Prostate gland (tissue), 2 donors: ENCODE measurements at regions not wholly inside any gene's neighbourhood (a gene's known extent, or its start where the extent isn't known, plus 50 kb on each side); places are given as distances from the start of the nearest gene placed in this dataset.

Experiments
- DNase-seq: peaks from one replicate; pipeline ENCODE4 v3.0.0-alpha.2; 2019; ENCODE audit warnings: low spot score
- H3K27ac ChIP-seq, 2 donors: fragments of 200-600 bp; sonication (generic); 2 replicates each; pipeline ENCODE4 v1.5.1; 2017 to 2019
- H3K27me3 ChIP-seq: fragments of 200-600 bp; sonication (generic); replicated peaks from 2 replicates; pipeline ENCODE4 v1.5.1; 2019; ENCODE audit not compliant: insufficient read depth
- H3K36me3 ChIP-seq, 2 donors: fragments of 200-600 bp; sonication (generic); 1 replicate in 1 of 2; 2 replicates in 1 of 2; pipeline versions ENCODE4 v1.5.1 to v1.8.1; 2017 to 2019
- H3K4me1 ChIP-seq: fragments of 200-600 bp; sonication (generic); replicated peaks from 2 replicates; pipeline ENCODE4 v1.5.1; 2019
- H3K4me3 ChIP-seq, 2 donors: fragments of 200-600 bp; sonication (generic); 2 replicates each; pipeline ENCODE4 v1.5.1; 2017 to 2019
- H3K9me3 ChIP-seq: fragments of 200-600 bp; sonication (generic); 2 replicates; pipeline ENCODE4 v1.5.1; 2017
- POLR2A ChIP-seq: fragments of 450-650 bp; IDR thresholded peaks from one replicate; pipeline ENCODE4 v1.6.1; 2016; ENCODE audit warnings: antibody characterized with exemption, mild to moderate bottlenecking
- POLR2AphosphoS5 ChIP-seq: sonication (generic); formaldehyde crosslinking; IDR thresholded peaks from one replicate; pipeline ENCODE4 v1.6.1; 2017; ENCODE audit warnings: antibody characterized with exemption
- WGBS: methylation state at CpG from one replicate; pipeline ENCODE4 v1.1.5; 2018; 5-methylcytosine and 5-hydroxymethylcytosine counted together
- intact Hi-C: fragments of 100-400 bp; cut with DNase I; formaldehyde crosslinking; loops from one replicate; pipeline ENCODE4 v1.14.2; 2022
- TF ChIP-seq, protein P1 (sequence below), 4 experiments: fragments of 200-600 bp in 2 of 4; fragments of 450-650 bp in 2 of 4; sonication (generic) in 2 of 4; IDR thresholded peaks; 1 replicate in 3 of 4; 2 replicates in 1 of 4; pipeline ENCODE4 v1.5.1; 2016 to 2019; ENCODE audit warnings: antibody characterized with exemption in 4 of 4, mild to moderate bottlenecking in 2 of 4, moderate library complexity in 2 of 4

DNA sequence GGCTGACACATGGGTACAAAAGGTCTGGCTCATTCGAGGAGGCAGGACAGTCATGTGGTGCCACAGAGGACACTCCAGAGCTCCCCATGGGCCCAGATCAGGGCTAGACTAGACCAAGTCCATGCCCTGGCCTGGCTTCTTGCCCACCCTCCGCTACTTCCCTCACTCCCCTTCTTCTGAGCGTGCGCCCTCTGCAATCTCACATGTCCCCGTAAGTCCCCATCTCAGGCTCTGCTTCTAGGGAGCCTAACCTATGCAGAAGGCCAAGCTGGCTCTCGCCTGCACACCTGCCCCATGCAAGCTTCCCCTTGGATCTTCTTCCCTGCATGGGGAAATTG, 553.6 kb downstream of the PTPRU start:
- Histone ChIP-seq H3K4me3 (no peak overlapping the region), H3K9me3 (no peaks in the 10 kb centered on the region), H3K27ac (no peak overlapping the region), H3K36me3 (no peaks in the 10 kb centered on the region), H3K27me3 (no peaks in the 10 kb centered on the region), H3K4me1 (no peaks in the 10 kb centered on the region)
- peak; percentile 3 for DNase-seq
- whole genome bisulfite sequencing, result 69% methylated on average over 6 of the region's 6 CpGs
- intact Hi-C loops, result loop anchor here (5.0 kb wide), 1 partner anchor 917 kb away; no protein-coding TSS in a partner anchor
- TF ChIP-seq POLR2A (no peak), POLR2AphosphoS5 (no peak)
- TF ChIP-seq, protein P1, sequence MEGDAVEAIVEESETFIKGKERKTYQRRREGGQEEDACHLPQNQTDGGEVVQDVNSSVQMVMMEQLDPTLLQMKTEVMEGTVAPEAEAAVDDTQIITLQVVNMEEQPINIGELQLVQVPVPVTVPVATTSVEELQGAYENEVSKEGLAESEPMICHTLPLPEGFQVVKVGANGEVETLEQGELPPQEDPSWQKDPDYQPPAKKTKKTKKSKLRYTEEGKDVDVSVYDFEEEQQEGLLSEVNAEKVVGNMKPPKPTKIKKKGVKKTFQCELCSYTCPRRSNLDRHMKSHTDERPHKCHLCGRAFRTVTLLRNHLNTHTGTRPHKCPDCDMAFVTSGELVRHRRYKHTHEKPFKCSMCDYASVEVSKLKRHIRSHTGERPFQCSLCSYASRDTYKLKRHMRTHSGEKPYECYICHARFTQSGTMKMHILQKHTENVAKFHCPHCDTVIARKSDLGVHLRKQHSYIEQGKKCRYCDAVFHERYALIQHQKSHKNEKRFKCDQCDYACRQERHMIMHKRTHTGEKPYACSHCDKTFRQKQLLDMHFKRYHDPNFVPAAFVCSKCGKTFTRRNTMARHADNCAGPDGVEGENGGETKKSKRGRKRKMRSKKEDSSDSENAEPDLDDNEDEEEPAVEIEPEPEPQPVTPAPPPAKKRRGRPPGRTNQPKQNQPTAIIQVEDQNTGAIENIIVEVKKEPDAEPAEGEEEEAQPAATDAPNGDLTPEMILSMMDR (IDR thresholded peaks at IDR 0.05), result no peak

DNA sequence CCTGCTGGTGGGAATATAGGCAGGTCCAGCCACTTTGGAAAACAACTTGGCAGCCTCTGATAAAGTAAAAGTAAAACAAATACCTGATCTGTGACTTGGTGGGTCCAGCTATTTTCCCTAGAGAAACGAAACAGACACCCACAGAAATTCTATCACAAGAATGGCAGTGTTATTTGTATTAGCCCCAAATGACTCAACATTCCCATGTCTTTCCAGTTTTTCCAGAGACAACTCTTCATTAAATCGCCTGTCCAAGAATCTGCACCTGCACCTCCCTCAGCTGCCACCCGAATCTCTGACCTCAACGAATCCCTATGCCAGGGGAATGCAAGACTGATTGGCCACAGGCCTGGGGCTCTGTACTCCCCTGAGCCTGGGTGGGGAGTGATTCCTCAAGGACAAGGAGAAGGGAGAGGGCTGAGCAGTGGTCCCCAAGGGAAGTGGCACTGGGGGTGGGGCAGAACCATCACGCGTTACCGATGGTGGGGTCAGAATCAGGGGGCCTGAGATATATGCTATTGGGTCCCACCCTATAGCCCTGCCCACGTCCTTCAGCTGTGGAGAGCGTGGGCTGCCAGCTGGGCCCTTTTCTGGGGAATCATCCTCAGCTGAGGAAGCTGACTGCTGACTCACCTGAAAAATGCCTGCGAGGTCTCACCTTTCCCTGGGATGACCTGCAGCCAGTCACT, 553.0 kb downstream of the PTPRU start:
- H3K4me3 ChIP-seq, result no peak overlapping the region
- H3K27ac ChIP-seq, result no peak overlapping the region
- 50% methylated on average over 10 of the region's 10 CpGs for WGBS
- no peaks in the 10 kb centered on the region for H3K4me1 ChIP-seq
- TF ChIP-seq, protein P1 (IDR thresholded peaks at IDR 0.05), result no peak
- TF ChIP-seq POLR2A, result no peak
- TF ChIP-seq POLR2AphosphoS5, result no peak
- no peaks in the 10 kb centered on the region for H3K36me3 ChIP-seq
- no peaks in the 10 kb centered on the region for H3K27me3 ChIP-seq
- no peaks in the 10 kb centered on the region for H3K9me3 ChIP-seq
- intact Hi-C loops, result no loop called here
- DNase-seq, result peak; percentile 1

GRCh38 chr1:29786791-29787732, 550.7 kb downstream of the PTPRU start:
- H3K4me1 ChIP-seq, result no peaks in the 10 kb centered on the region
- DNase-seq, result peak; percentile 2
- no peak for TF ChIP-seq POLR2A
- TF ChIP-seq, protein P1 (IDR thresholded peaks at IDR 0.05), result no peak
- TF ChIP-seq POLR2AphosphoS5, result no peak
- H3K9me3 ChIP-seq, result no peaks in the 10 kb centered on the region
- intact Hi-C loops, result no loop called here
- no peaks in the 10 kb centered on the region for H3K27me3 ChIP-seq
- H3K36me3 ChIP-seq, result no peaks in the 10 kb centered on the region
- WGBS, result 78% methylated on average over 13 of the region's 13 CpGs
- H3K4me3 ChIP-seq, result no peak overlapping the region
- H3K27ac ChIP-seq, result no peak overlapping the region

GRCh38 chr1:29786195-29786594, 549.9 kb downstream of the PTPRU start:
- DNase-seq, result no peak
- H3K4me1 ChIP-seq, result no peaks in the 10 kb centered on the region
- H3K36me3 ChIP-seq, result no peaks in the 10 kb centered on the region
- 82% methylated on average over 4 of the region's 4 CpGs for WGBS
- intact Hi-C loops, result no loop called here
- no peaks in the 10 kb centered on the region for H3K9me3 ChIP-seq
- H3K27me3 ChIP-seq, result no peaks in the 10 kb centered on the region
- TF ChIP-seq, protein P1 (IDR thresholded peaks at IDR 0.05), result no peak
- no peak for TF ChIP-seq POLR2AphosphoS5
- no peak for TF ChIP-seq POLR2A
- no peak overlapping the region for H3K4me3 ChIP-seq
- no peak overlapping the region for H3K27ac ChIP-seq
